Activated CD8-positive, alpha-beta T cell treated with anti-CD3 and anti-CD28 coated beads for 36 hours (primary cell): ENCODE measurements at regions not wholly inside any gene's neighbourhood (a gene's known extent, or its start where the extent isn't known, plus 50 kb on each side); places are given as distances from the start of the nearest gene placed in this dataset.

Experiments used
- ATAC-seq: fragments of 200-7000 bp; cut with Tn5 transposase; one replicate; pipeline ENCODE4 v1.10.0; 2021; ENCODE audit warnings: mild to moderate bottlenecking, moderate library complexity
- CTCF ChIA-PET: fragments of 350-600 bp; sonication (Branson Sonifier 250); formaldehyde crosslinking; loops from one replicate; lab custom pipeline; 2021; ENCODE audit warnings: antibody characterized with exemption; lab: Charles Lee
- POLR2A ChIA-PET: fragments of 350-600 bp; sonication (Branson Sonifier 250); formaldehyde crosslinking; loops from one replicate; lab custom pipeline; 2021; ENCODE audit warnings: antibody characterized with exemption; lab: Charles Lee
- DNase-seq: peaks from one replicate; pipeline ENCODE4 v3.0.0-alpha.2; 2020
- H3K27ac Mint-ChIP-seq: one replicate; pipeline ENCODE4 v1.8.0; 2021; ENCODE audit warnings: mild to moderate bottlenecking, mixed read lengths
- H3K27me3 Mint-ChIP-seq: one replicate; pipeline ENCODE4 v1.8.0; 2021; ENCODE audit warnings: mixed read lengths
- H3K36me3 Mint-ChIP-seq: one replicate; pipeline ENCODE4 v1.8.0; 2021; ENCODE audit warnings: low read depth, mixed read lengths
- H3K4me1 Mint-ChIP-seq: one replicate; pipeline ENCODE4 v1.8.0; 2021; ENCODE audit warnings: low read depth, mixed read lengths
- H3K4me3 Mint-ChIP-seq: one replicate; pipeline ENCODE4 v1.8.0; 2021; ENCODE audit warnings: mild to moderate bottlenecking, moderate library complexity, mixed read lengths
- H3K9me3 Mint-ChIP-seq: one replicate; pipeline ENCODE4 v1.8.0; 2021; ENCODE audit warnings: mixed read lengths
- intact Hi-C: fragments of 100-400 bp; cut with micrococcal nuclease; formaldehyde crosslinking; loops from one replicate; pipeline ENCODE4 v1.10.0; 2022
- TF ChIP-seq, protein P1 (sequence below): fragments of 200-600 bp; IDR thresholded peaks from one replicate; pipeline ENCODE4 v1.8.0; 2022; ENCODE audit warnings: antibody characterized with exemption, mild to moderate bottlenecking

DNA sequence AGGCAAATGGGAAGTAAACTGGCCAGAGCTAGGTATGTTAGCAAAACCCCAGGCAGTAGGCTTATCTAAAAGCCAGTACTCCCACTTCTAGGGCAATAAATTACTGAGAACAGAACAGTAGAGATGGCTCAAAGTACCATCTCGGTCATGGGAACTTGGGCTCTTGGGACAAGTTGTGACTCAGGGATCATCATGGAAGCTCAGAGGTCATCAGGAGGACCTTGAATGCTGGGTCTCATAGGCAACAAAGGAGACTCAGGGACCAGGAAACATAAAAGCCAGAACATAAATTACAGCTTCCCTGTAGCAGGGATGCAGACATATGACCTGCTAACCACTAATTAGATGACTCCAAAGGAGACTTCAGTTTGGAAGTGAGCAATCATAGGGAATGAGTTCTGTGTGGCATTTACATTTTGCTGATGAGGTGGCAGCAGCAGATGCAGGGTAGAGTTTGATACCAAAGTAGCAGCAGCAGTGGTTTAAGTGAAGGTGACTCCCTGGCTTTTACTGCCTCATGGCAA is 97.6 kb upstream of the SCAF11 start:
- CTCF ChIA-PET: no interaction called here
- ATAC-seq (no peak), DNase-seq (no peak)
- peaks cover 2% of the 10 kb centered on the region for H3K36me3 Mint-ChIP-seq
- H3K9me3 Mint-ChIP-seq: peaks cover 7% of the 10 kb centered on the region
- no peak overlapping the region for H3K27ac Mint-ChIP-seq
- H3K4me1 Mint-ChIP-seq: no peaks in the 10 kb centered on the region
- intact Hi-C loops: no loop called here
- TF ChIP-seq, protein P1, sequence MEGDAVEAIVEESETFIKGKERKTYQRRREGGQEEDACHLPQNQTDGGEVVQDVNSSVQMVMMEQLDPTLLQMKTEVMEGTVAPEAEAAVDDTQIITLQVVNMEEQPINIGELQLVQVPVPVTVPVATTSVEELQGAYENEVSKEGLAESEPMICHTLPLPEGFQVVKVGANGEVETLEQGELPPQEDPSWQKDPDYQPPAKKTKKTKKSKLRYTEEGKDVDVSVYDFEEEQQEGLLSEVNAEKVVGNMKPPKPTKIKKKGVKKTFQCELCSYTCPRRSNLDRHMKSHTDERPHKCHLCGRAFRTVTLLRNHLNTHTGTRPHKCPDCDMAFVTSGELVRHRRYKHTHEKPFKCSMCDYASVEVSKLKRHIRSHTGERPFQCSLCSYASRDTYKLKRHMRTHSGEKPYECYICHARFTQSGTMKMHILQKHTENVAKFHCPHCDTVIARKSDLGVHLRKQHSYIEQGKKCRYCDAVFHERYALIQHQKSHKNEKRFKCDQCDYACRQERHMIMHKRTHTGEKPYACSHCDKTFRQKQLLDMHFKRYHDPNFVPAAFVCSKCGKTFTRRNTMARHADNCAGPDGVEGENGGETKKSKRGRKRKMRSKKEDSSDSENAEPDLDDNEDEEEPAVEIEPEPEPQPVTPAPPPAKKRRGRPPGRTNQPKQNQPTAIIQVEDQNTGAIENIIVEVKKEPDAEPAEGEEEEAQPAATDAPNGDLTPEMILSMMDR: no peak
- H3K4me3 Mint-ChIP-seq: no peak overlapping the region
- H3K27me3 Mint-ChIP-seq: no peaks in the 10 kb centered on the region
- POLR2A ChIA-PET: no interaction called here

DNA sequence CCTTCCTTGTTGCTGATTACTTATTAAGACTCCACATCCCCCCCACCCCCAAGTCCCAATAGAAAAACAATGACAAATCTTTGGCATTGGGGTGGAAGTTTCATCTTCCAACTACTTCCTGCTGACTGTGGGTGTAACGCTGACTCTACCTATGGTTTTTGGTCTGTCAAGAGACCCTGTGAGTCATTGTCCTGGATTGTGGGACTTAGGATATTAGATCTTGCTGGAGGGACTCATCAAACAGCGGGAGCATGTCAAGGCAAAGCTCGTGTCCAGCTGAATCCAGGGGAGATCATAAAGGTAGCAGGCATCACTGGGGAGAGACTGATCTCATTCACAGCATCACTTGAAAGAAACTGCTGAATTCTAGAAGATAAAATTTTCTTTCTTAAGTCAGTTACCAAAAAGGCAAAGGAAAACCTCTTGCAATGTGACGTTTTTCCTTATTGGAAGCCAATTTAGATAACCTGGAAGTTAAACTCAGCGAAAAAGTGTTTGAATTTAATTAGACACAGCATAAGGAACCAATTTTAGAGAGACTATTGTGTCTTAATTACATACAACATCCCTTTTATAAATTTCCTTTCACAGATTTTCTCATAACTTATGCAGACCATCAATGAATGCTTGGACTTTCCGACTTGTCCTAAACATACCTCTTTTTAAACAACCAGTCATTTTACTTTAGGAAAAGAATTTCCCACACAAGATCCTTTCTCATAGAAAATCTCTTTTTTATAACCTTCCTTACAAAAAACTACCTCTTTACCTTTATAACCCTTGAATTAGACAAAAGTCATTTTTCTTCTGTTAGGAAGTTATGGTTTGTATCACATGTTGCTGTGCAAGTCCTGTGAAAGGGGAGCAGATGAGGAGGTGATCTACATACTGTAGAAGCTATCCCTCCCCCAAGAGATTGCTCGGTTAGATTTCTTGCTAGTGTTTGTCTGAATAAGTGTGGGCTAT is 94.6 kb upstream of the SCAF11 start:
- ChIA-PET CTCF (interaction anchor here (1.1 to 1.4 kb wide), 2 partner anchors 13 to 40 kb away, joined by 3 to 7 read pairs; no protein-coding TSS in a partner anchor), POLR2A (interaction anchor here (0.6 kb wide), 1 partner anchor 148 kb away, joined by 3 read pairs; no protein-coding TSS in a partner anchor)
- intact Hi-C loops: no loop called here
- peaks cover 2% of the 10 kb centered on the region for H3K36me3 Mint-ChIP-seq
- peaks cover 7% of the 10 kb centered on the region for H3K9me3 Mint-ChIP-seq
- TF ChIP-seq, protein P1: no peak
- H3K27me3 Mint-ChIP-seq: no peaks in the 10 kb centered on the region
- DNase-seq (no peak), ATAC-seq (no peak)
- no peak overlapping the region for H3K4me3 Mint-ChIP-seq
- no peaks in the 10 kb centered on the region for H3K4me1 Mint-ChIP-seq
- no peak overlapping the region for H3K27ac Mint-ChIP-seq

DNA sequence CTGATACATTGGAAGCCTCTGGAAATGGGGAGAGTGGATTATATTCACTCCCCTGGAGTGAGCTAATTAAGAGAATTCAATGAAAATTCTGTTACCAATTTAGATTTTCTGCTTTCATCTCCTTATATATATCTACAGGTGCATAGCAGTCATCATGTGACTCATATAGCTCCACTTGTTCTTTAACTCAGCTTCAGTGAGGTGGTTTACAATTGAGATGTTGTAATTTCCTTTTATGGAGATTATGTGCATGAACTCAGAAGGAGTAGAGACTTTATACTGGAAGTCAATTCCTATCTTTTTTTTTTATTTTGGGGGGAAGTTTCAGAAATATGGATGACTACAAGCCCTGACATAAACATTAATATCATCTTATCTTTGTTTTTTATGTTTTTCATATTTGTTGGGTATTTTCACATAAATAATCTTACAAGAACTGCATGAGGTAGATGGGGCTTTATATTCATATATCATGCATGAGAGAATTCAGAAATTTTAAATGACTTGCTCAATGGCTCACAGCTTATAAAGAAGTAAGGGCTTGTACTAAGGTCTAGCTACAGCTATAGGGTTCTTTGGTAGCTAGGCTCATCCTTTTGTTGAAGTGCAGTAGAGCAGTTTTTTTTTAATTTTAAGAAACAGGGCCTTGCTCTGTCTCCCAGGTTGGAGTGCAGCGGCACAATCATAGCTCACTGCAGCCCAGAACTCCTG is 92.3 kb upstream of the SCAF11 start:
- ATAC-seq: no peak
- no peak overlapping the region for H3K4me3 Mint-ChIP-seq
- no peak overlapping the region for H3K27ac Mint-ChIP-seq
- H3K36me3 Mint-ChIP-seq: peaks cover 2% of the 10 kb centered on the region
- no peaks in the 10 kb centered on the region for H3K4me1 Mint-ChIP-seq
- ChIA-PET POLR2A (no interaction called here), CTCF (no interaction called here)
- intact Hi-C loops: no loop called here
- DNase-seq: no peak
- H3K27me3 Mint-ChIP-seq: no peaks in the 10 kb centered on the region
- H3K9me3 Mint-ChIP-seq: peaks cover 22% of the 10 kb centered on the region
- TF ChIP-seq, protein P1: no peak

DNA sequence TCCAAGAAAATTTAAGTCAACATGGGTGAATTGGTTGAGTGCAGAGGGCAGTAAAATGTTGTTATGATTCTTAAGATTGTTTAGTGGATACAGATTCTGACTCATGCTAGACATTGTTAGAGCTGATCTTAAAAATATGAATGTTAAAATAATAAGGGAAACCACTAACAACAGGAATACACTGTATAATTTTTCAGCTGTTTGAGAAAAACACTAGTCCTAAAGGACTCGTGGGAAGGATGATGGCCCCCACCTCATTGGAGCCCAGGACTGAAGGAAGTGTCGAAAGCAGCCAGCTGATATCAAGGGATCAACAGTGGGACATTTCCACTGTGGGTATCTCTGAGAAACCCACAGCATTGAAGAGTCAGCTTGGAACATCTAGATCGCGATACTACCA is 82.9 kb upstream of the SCAF11 start:
- Mint-ChIP-seq H3K4me1 (no peaks in the 10 kb centered on the region), H3K27me3 (peaks cover 1% of the 10 kb centered on the region), H3K9me3 (peaks cover 9% of the 10 kb centered on the region), H3K36me3 (no peaks in the 10 kb centered on the region), H3K27ac (no peak overlapping the region), H3K4me3 (no peak overlapping the region)
- DNase-seq (no peak), ATAC-seq (no peak)
- intact Hi-C loops: no loop called here
- TF ChIP-seq, protein P1: no peak
- POLR2A ChIA-PET: interaction anchor here (1.2 kb wide), 1 partner anchor 13 kb away, joined by 3 read pairs; no protein-coding TSS in a partner anchor
- CTCF ChIA-PET: interaction anchor here (2.6 to 5.7 kb wide), 3 partner anchors 10 to 52 kb away, joined by 7 to 36 read pairs (median 15); no protein-coding TSS in a partner anchor
